Left colon (tissue), 2 donors: ENCODE measurements at regions not wholly inside any gene's neighbourhood (a gene's known extent, or its start where the extent isn't known, plus 50 kb on each side); places are given as distances from the start of the nearest gene placed in this dataset.

Source experiments
- ATAC-seq: fragments of 200-7000 bp; cut with Tn5 transposase; one replicate; pipeline ENCODE4 v1.9.1; 2020; ENCODE audit warnings: mild to moderate bottlenecking, moderate library complexity
- DNase-seq, 2 donors: peaks; one replicate each; pipeline ENCODE4 v3.0.0-alpha.2; 2020
- intact Hi-C, 2 donors: fragments of 100-400 bp; cut with DNase I in 1 of 2; cut with micrococcal nuclease in 1 of 2; formaldehyde crosslinking; loops; one replicate each; pipeline versions ENCODE4 v1.11.2 to v1.14.0; 2022; cut with DNase I, micrococcal nuclease
- donor health status: DM: no; HTN: no; CAD: no.
- donor health status: DM: yes; HTN: yes; CAD: no.

- no peak for ATAC-seq
- no peak for DNase-seq
- intact Hi-C loops, result no loop called here
Observed at GRCh38 chr10:61356354-61356753, 96.8 kb downstream of the TMEM26 start.

- intact Hi-C loops, result no loop called here
- DNase-seq, result no peak
- no peak for ATAC-seq
Observed at GRCh38 chr10:61355211-61355610, 98.0 kb downstream of the TMEM26 start.

- no peak for ATAC-seq
- no peak for DNase-seq
- intact Hi-C loops, result no loop called here
Observed at GRCh38 chr10:61354401-61354975, 98.7 kb downstream of the TMEM26 start.

- DNase-seq (no peak), ATAC-seq (no peak)
- intact Hi-C loops, result no loop called here
Observed at GRCh38 chr10:61350794-61351193, 102.4 kb downstream of the TMEM26 start.

- intact Hi-C loops, result no loop called here
- DNase-seq, result no peak
- ATAC-seq, result no peak
Observed at GRCh38 chr10:61350068-61350467, 103.1 kb downstream of the TMEM26 start.

GRCh38 chr10:61346796-61347413, 106.3 kb downstream of the TMEM26 start:
- no peak for DNase-seq
- intact Hi-C loops, result no loop called here
- ATAC-seq, result no peak

- no peak for ATAC-seq
- intact Hi-C loops, result no loop called here
Observed at GRCh38 chr10:61343796-61344195, 109.4 kb downstream of the TMEM26 start.

GRCh38 chr10:61342858-61343572, 110.2 kb downstream of the TMEM26 start:
- DNase-seq (no peak), ATAC-seq (no peak)
- intact Hi-C loops, result no loop called here

More at GRCh38 chr10:61343796-61344195, 109.4 kb downstream of the TMEM26 start:
- no peak for DNase-seq

GRCh38 chr10:61341008-61341407, 112.2 kb downstream of the TMEM26 start:
- ATAC-seq (no peak), DNase-seq (no peak)
- intact Hi-C loops, result no loop called here

- ATAC-seq (no peak), DNase-seq (no peak)
- intact Hi-C loops, result no loop called here
Observed at GRCh38 chr10:61338146-61338545, 115.0 kb downstream of the TMEM26 start.

- DNase-seq, result no peak
- intact Hi-C loops, result no loop called here
- no peak for ATAC-seq
Observed at GRCh38 chr10:61337741-61338140, 115.4 kb downstream of the TMEM26 start.

- DNase-seq, result no peak
- intact Hi-C loops, result no loop called here
- ATAC-seq, result no peak
Observed at GRCh38 chr10:61336831-61337230, 116.3 kb downstream of the TMEM26 start.

- DNase-seq (no peak), ATAC-seq (no peak)
- intact Hi-C loops, result no loop called here
Observed at GRCh38 chr10:61335359-61335758, 117.8 kb downstream of the TMEM26 start.

GRCh38 chr10:61332581-61332980, 120.6 kb downstream of the TMEM26 start:
- intact Hi-C loops, result no loop called here
- ATAC-seq, result no peak
- DNase-seq, result no peak

- DNase-seq (no peak), ATAC-seq (no peak)
- intact Hi-C loops, result no loop called here
Observed at GRCh38 chr10:61330669-61331068, 122.5 kb downstream of the TMEM26 start.

- ATAC-seq, result no peak
- intact Hi-C loops, result no loop called here
Observed at GRCh38 chr10:61329854-61330253, 123.3 kb downstream of the TMEM26 start.

GRCh38 chr10:61325223-61325960, 127.8 kb downstream of the TMEM26 start:
- ATAC-seq (no peak), DNase-seq (no peak)
- intact Hi-C loops, result no loop called here

More at GRCh38 chr10:61329854-61330253, 123.3 kb downstream of the TMEM26 start:
- DNase-seq, result no peak

GRCh38 chr10:61323726-61324125, 129.5 kb downstream of the TMEM26 start:
- intact Hi-C loops, result no loop called here
- no peak for ATAC-seq
- DNase-seq, result no peak

- intact Hi-C loops, result no loop called here
- DNase-seq (no peak), ATAC-seq (no peak)
Observed at GRCh38 chr10:61321041-61321857, 131.9 kb downstream of the TMEM26 start.
